A673 (cell line): ENCODE measurements at regions not wholly inside any gene's neighbourhood (a gene's known extent, or its start where the extent isn't known, plus 50 kb on each side); places are given as distances from the start of the nearest gene placed in this dataset.

Source experiments
- EZH2 ChIP-seq: fragments of 200-600 bp; sonication (generic); IDR thresholded peaks from 2 replicates; pipeline ENCODE4 v1.6.1; 2017; ENCODE audit warnings: borderline replicate concordance, low read depth, mild to moderate bottlenecking, mixed read lengths, antibody characterized with exemption, low read length; ENCODE audit not compliant: poor library complexity, severe bottlenecking
- TF ChIP-seq, protein P1 (sequence below): fragments of 300-800, 200-600 bp; sonication (generic); conservative IDR thresholded peaks from 2 replicates; pipeline ENCODE4 v1.5.1; 2017; ENCODE audit warnings: low read depth, mild to moderate bottlenecking, antibody characterized with exemption, low read length, moderate library complexity, mixed read lengths

DNA sequence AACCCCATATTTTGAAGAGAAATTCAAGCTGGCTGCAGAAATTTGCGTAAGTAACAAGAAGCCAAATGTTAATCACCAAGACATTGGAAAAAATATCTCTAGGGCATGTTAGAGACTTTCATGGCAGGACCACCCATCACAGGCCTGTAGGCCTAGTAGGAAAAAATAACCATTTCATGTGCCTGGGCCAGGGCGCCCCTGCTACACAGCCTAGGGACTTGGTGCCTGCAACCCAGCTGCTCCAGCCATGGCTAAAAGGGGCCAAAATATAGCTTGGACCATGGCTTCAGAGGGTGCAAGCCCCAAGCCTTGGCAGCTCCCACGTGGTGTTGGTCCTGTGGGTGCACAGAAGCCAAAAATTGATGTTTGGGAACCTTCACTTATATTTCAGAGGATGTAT lies 167.7 kb upstream of the NMUR2 start:
- TF ChIP-seq, protein P1, sequence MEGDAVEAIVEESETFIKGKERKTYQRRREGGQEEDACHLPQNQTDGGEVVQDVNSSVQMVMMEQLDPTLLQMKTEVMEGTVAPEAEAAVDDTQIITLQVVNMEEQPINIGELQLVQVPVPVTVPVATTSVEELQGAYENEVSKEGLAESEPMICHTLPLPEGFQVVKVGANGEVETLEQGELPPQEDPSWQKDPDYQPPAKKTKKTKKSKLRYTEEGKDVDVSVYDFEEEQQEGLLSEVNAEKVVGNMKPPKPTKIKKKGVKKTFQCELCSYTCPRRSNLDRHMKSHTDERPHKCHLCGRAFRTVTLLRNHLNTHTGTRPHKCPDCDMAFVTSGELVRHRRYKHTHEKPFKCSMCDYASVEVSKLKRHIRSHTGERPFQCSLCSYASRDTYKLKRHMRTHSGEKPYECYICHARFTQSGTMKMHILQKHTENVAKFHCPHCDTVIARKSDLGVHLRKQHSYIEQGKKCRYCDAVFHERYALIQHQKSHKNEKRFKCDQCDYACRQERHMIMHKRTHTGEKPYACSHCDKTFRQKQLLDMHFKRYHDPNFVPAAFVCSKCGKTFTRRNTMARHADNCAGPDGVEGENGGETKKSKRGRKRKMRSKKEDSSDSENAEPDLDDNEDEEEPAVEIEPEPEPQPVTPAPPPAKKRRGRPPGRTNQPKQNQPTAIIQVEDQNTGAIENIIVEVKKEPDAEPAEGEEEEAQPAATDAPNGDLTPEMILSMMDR, result no peak
- TF ChIP-seq EZH2, result no peak
